Retinal pigment epithelial cell (primary cell): ENCODE measurements at regions not wholly inside any gene's neighbourhood (a gene's known extent, or its start where the extent isn't known, plus 50 kb on each side); places are given as distances from the start of the nearest gene placed in this dataset.
"Not testable (repeated sequence)": the region's sequence is repeated elsewhere in the genome, so short reads cannot be mapped to it uniquely, and the experiment has no call there.

Source experiments
- DNase-seq: peaks from one replicate; pipeline ENCODE4 v3.0.0-alpha.2; 2010; ENCODE audit warnings: low read depth
- H3K4me3 ChIP-seq: 2 replicates; pipeline ENCODE4 v1.5.1; 2011; ENCODE audit warnings: mild to moderate bottlenecking, low read length, control low read depth, moderate library complexity
- CTCF ChIP-seq: conservative IDR thresholded peaks from 2 replicates; pipeline ENCODE4 v1.5.1; 2011; ENCODE audit warnings: low read depth, low read length, control low read depth, inconsistent platforms

DNA sequence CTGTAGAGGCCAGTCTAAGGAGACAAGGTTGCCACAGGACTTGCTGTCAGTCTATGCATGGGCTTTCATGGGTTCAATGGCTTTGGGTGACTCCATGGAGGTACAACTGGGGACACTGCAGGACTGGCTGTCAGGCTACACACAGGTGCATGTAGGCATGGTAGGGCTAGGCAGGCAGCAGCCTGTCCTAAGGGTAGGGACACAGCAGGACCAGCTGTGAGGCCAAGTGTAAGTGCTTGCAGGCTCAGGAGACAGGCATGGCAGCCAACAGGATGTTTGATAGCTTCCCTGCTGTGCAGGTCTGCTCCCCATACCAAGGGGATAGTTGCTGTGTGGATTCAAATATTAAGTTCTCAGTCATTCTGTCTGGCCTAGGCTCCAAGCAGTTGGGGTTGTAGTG lies 181.0 kb upstream of the NPY start:
- no peak overlapping the region for H3K4me3 ChIP-seq
- no peak for DNase-seq
- no peak for TF ChIP-seq CTCF

- DNase-seq, result no peak
- H3K4me3 ChIP-seq, result no peak overlapping the region
- TF ChIP-seq CTCF, result no peak
These were observed 175.0 kb upstream of the NPY start for GRCh38 chr7:24108906-24109376.

GRCh38 chr7:24110056-24110455 lies 173.9 kb upstream of the NPY start:
- no peak for DNase-seq
- no peak for TF ChIP-seq CTCF
- H3K4me3 ChIP-seq, result no peak overlapping the region

GRCh38 chr7:24113506-24113905 lies 170.5 kb upstream of the NPY start:
- DNase-seq, result no peak
- TF ChIP-seq CTCF, result no peak
- H3K4me3 ChIP-seq, result no peak overlapping the region

- DNase-seq, result no peak
- no peak overlapping the region for H3K4me3 ChIP-seq
- no peak for TF ChIP-seq CTCF
These were observed 168.3 kb upstream of the NPY start for GRCh38 chr7:24115661-24116060.

GRCh38 chr7:24117903-24118499 lies 166.0 kb upstream of the NPY start:
- DNase-seq, H3K4me3 ChIP-seq: not testable (repeated sequence)

DNA sequence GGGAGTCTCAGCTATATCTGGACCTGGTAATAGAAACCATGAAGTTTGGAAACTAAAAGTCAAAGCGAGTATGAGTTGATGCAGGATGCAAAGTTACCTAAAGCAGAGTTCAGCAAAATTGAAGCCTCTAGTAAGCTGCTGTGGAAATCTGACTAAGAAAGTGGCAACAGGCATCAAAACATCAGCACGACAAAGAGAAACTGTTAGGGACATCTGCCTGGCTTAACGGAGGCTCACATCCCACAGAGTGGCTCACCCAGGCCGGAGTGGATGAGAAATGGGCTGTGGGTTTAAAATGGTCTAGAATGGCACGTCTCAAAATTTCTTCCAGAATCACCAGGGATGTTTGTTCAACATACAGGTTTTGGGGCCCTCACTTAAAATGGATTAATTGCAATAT lies 164.1 kb upstream of the NPY start:
- no peak for TF ChIP-seq CTCF
- no peak for DNase-seq
- no peak overlapping the region for H3K4me3 ChIP-seq
